Mammary epithelial cell (primary cell): ENCODE measurements at regions not wholly inside any gene's neighbourhood (a gene's known extent, or its start where the extent isn't known, plus 50 kb on each side); places are given as distances from the start of the nearest gene placed in this dataset.

Source experiments
- CTCF ChIP-seq, 2 donors: IDR thresholded peaks in 1 of 2; conservative IDR thresholded peaks in 1 of 2; 2 replicates each; pipeline ENCODE4 v1.5.1; 2011 to 2012; ENCODE audit warnings: inconsistent platforms in 2 of 2, low read length in 2 of 2, mild to moderate bottlenecking in 2 of 2, control low read depth in 1 of 2, low read depth in 1 of 2; ENCODE audit not compliant: insufficient read depth in 1 of 2; ENCODE audit errors: extremely low read depth in 1 of 2
- EZH2 ChIP-seq: IDR thresholded peaks from 2 replicates; pipeline ENCODE4 v1.6.1; 2012; ENCODE audit warnings: low read length, inconsistent platforms, borderline replicate concordance

DNA sequence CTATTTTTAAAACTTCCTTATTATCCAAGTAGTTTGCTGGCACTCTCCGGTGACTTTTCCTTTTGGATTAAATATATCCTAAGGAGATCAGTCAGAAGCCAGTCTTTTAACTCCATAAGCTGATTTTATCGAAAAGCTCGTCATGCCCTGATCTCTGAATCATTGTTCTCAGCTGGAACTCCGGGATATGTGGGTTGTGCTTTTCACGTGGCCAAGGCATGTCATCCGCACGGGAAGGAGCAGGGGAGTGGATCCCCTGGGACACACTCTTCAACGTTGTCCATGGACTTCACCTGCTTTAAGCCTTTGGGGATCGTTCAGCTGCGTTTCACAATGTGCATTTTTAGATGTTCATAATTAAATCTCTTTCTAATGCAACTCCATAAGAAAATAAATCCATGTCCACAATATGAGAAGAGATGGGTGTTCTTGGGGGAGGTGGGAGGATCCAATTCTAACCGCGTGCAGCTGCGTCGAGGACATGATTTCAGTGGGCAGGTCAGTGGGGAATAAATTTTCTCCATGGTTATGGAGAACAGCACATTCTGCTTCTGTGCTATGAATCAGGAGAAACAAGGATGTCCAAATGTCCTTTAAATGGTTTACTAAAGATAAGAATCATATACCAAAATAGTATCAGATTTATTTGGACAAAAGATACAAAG, 229.5 kb upstream of the ADARB2 start:
- no peak for TF ChIP-seq CTCF (conservative IDR thresholded peaks at IDR 0.05 in 1 of 2, IDR thresholded peaks at IDR 0.05 in 1 of 2; ENCODE audit: extremely low read depth in 1 of 2, insufficient read depth in 1 of 2, low read depth in 1 of 2, low read length in 2 of 2)
- no peak for TF ChIP-seq EZH2
